ENCODE measurements at regions not wholly inside any gene's neighbourhood (a gene's known extent, or its start where the extent isn't known, plus 50 kb on each side); places are given as distances from the start of the nearest gene placed in this dataset.

DNA sequence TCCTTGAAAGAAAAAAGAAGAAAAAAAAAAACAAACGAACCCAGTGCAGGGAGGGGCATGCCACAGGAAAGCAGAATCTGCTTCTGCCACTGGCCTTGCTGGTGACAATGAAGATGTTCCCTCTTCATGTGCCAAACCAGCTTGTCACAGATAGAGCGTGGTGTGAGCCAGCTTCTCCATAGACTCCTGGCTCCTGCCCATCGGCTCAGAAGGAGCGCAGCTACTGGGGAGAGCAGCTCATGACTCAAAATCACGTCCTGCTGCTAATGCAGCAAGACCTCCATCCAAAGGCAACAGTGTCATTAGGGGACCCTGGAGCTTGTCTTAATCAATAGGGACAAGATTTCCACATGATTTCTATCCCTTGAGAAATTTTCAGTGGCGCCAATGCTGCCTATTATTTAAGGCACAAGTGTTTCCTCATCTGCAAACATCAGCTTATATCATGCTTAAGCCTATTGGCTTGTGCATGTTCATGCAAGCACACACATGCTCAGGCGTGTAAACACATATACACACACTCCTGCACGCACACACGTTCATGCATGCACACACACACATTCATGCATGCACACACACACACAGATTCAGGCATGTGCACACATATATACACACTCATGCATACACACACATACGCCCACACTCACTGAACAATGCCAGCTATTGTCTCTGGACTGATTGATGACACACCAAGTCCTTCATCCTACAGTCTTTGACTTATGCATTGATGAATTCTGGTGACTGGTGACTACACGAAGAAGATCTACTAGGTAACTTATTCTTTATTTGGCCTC is 682.0 kb upstream of the ID2 start:
- peak in 1 of 51 donors; percentile 28 for DNase-seq

- DNase-seq = no peak
These were observed 681.0 kb upstream of the ID2 start for GRCh38 chr2:8000870-8001269.

DNA sequence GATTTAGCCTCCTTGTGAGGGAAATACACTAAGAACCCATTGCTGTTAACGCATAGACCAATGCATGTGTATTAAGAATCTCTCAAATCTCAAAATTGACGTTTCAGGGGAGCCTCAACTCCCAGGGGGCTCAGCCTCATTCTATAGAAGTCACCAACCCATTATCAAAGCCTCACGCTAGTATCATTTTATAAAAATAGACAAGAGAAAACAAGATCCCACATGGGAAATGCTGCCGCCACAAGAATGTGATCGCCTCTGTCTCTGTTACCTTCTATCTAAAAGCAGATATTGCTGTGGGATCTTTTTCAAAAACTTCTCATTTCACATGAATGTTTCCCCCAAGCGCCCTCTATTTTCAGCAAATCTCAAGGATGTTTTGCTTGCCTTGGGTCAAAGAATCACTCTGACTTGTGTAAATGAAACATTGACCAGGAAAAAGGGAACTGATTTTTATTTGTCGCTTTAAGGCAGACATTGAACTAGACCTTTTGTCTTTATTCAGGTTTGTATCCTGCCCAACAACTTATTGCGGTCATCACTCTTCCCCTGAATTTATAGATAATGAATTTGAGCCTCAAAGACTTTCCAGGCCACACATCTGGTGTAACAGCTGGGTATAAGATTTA is 679.0 kb upstream of the ID2 start:
- no peak for DNase-seq

- DNase-seq = no peak
These were observed 678.3 kb upstream of the ID2 start for GRCh38 chr2:8003462-8004075.

- DNase-seq = no peak
These were observed 677.6 kb upstream of the ID2 start for GRCh38 chr2:8004250-8004681.

DNA sequence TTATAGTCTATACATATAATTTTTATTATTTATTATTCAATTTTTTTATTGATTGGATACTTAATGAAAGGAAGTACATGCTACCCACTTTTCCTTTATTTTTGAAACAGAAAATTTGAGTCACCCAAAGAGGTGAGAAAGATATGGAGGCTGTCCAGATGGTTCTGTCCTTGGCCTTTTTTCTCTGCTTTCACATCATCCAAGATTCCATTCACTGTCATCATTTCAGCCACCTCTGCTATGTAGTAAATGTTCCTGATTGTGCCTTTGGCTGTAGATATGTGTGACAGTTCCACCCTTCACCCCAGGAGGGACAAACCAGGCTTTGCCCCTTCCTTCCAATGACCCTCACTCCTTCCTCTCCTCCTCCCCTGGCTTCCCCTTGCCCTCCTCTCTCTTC is 675.7 kb upstream of the ID2 start:
- DNase-seq = no peak

GRCh38 chr2:8006626-8007025 is 675.2 kb upstream of the ID2 start:
- DNase-seq = no peak

DNA sequence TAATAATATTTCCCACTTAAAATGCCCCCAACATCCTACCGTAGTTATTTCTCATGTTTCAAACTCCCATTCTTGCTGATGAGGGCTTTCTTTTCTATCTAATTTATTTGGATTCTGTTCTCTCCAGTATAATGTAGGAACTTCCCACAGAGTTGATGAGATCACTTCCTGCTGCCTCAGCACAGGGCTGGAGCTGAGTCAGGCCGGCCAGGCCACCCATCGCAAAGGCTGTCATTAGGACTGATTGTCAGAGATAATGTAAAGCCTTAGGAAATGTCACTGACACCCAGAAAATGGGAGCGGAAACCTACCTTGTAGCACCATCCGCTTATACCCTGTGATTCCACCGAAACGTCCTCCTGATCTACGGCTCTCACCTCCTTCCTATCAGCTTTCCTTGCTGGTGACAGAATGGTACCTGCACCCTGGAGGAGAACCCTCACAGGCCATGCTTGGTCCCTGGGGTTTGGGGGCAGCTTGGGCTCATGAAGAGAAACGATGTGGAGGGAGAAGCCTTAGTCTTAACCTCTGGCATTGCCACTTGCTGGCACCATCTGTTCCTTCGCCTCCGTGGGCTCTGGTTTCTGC is 672.8 kb upstream of the ID2 start:
- no peak for DNase-seq

- DNase-seq = no peak
These were observed 665.8 kb upstream of the ID2 start for GRCh38 chr2:8015848-8016600.

DNA sequence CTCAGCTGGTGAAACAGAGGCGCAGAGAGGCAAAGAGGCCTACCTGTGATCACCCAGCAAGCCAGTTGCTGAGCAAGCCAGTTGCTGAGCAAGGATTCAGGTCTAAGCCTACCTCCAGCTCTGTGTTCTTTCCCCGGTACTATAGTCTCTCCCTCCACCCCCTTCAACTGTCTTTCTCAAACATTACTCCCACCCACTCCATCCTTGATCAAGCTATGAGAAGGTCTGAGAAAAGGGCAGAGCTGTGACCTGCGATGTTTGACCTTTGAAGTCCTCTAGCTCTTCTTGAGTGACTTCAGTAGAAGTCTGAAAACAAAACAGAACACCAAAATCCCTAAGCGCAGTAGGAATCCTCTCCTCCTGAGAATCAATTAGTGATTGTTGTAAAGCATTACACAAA is 665.2 kb upstream of the ID2 start:
- DNase-seq = no peak

DNA sequence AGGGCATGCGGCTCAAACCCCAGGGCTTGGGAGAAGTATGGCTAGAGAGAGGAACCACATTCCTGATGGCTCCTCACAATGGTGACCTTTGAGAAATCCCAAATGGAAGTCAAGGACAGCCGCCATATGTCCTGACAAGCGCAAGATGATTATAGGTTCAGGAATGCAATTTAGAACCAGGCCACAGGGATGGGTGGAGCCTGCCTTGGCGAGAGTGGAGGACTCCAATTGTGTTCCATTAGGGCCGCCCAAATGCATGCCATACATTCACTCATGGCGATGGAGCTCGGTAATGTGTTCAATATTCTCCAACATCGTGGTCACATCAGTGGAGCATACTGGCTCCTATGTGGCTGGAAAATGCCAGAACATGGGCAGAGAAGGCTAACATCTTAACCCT is 662.9 kb upstream of the ID2 start:
- no peak for DNase-seq

DNA sequence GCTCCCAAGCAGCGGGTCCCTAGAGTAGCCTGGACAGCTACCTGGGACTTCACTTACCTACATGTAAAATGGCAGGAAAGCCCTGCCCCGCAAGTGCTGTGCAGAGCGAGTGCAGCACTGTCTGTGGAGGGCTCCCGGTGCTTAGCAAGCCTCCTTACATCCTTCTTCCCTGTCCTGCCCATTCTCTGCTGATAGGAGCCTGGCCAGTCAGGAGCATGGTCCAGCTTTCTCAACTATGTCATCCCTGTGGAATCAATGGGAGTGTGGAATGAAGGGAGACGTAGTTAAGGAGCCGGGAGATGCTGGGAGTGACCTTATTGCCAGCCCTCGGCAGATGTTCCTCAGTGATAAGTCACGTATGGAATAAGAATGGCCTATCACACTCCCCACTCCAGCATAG is 661.9 kb upstream of the ID2 start:
- DNase-seq = no peak

DNA sequence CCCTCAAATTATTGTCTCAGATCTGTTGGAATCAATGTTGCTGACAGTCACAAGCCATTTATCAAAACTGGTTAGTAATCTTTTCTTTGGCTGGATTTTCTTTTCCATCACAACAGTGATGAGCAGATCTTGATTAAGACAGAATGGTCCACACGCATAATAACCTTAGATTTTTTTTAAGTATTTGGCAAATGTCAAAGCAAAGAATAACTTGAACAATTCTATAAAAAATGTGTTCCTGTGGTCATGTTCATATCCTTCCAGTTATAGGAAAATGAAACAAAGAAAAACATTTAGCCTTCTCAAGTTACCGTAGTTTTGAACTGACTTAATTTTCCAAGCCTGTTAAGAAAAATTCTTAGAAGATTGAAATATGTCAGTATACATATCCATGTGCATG is 659.9 kb upstream of the ID2 start:
- no peak for DNase-seq

- no peak for DNase-seq
These were observed 658.8 kb upstream of the ID2 start for GRCh38 chr2:8022908-8023640.

DNA sequence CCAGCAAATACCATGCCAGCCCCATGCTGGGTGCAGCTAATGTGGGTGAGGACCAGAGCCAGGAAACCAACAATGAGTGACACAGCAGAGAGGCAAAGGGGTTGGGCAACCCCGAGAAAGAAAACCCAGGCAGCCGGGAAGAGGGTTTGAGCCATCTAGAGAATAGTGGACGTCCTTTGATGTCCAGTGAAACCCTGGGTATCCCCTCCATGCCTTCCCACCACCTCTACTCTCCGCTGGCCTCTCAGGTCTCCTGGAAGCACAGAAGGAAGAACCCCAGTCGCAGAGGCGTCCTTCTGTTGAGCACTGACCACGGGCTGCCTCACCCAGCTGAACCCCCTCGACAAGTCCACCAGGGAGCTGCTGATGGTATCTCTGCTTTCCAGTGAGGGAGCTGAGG is 657.4 kb upstream of the ID2 start:
- DNase-seq = no peak

DNA sequence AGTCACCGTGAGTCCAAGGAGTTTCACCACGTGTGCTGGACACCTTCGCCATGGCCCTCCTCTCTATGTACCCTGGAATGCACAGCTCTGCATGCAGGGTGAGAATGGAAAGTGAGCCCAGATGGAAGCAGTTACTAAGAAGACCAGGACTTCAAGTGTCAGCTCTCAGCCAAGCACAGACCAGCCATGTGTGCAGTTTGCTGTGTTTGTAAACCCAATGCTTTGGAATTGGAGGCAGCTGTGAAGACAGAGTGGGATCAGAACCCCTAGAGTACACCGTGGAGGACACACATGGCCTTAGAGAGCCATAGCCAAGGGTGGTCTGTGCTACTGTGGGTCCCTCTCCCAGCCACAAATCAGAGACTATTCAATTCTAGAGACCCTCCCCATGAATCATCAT is 655.5 kb upstream of the ID2 start:
- no peak for DNase-seq

DNA sequence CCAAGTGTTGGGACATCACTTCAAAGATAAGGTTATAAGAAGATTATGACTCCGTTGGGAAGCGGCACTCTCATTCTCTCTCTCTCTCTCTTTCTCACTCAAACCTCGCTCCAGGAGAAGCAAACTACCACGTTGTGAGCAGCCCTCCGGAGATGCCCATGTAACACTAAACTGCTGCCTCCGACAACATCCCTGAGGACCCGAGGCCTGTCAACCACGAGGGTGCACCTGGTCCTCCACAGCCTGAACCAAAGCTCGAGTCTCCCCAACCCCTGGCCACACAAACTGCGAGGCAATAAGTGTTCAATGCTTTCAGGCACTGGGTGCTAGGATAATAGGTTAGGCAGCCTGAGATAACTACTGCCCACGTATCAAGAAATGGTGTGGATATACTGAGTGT is 654.5 kb upstream of the ID2 start:
- DNase-seq = no peak

- no peak for DNase-seq
These were observed 653.8 kb upstream of the ID2 start for GRCh38 chr2:8028036-8028435.

DNA sequence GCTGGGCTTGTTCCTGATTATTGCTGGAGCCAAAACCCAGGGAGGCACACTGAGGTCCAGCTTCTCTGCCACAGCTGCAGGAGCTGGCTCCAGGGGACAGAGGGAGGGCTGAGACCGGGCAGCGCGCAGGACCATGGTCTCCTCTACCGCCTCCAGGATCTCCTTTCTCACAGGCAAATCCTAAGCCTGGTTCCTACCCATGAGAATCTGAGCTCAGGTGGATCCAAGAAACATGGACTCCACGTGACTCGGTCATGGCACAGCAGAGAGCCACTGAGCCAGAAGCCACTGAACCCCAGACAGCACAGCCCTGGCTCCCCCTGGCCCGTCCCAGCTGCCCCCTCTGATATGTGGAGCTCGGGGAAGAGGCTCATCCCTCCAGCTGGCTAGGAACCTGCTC is 653.4 kb upstream of the ID2 start:
- DNase-seq = no peak

DNA sequence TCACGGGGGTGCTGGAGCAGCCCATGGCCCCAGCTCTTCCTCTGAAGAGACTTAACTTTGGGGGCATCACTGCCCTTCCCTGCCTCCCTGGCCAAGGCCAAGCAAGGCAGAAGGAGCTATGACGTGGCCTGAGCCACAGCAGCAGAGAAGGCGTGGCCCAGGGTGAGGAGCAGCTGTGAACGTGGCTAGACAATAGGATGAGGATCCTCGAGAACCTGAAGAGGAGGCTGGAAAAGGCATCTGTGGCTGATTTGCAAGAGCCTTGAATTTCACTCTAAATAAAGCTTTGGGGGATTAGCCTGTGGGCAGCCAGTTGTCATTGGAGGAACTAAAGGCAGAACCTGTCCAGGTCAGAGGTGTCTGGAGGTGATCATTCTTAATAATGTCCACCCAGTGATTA is 652.9 kb upstream of the ID2 start:
- no peak for DNase-seq

Measured in hypothalamus (tissue), 51 donors.